Trophoblast cell (in vitro differentiated cells and primary cell): ENCODE measurements at regions not wholly inside any gene's neighbourhood (a gene's known extent, or its start where the extent isn't known, plus 50 kb on each side); places are given as distances from the start of the nearest gene placed in this dataset.

Experiments
- DNase-seq, 2 donors: peaks; one replicate each; pipeline ENCODE4 v3.0.0-alpha.2; 2016
- H2AFZ ChIP-seq: 2 replicates; pipeline ENCODE4 v1.6.1; 2013; ENCODE audit warnings: low read length, moderate library complexity, mild to moderate bottlenecking; ENCODE audit not compliant: insufficient read depth, poor library complexity
- H2AK5ac ChIP-seq: 2 replicates; pipeline ENCODE4 v1.6.1; 2013; ENCODE audit warnings: mild to moderate bottlenecking, low read length
- H2BK120ac ChIP-seq: 2 replicates; pipeline ENCODE4 v1.6.1; 2013; ENCODE audit warnings: low read length, mild to moderate bottlenecking, moderate library complexity; ENCODE audit not compliant: insufficient read depth, poor library complexity
- H2BK12ac ChIP-seq: 2 replicates; pipeline ENCODE4 v1.6.1; 2013; ENCODE audit warnings: mild to moderate bottlenecking, low read length, moderate library complexity
- H2BK5ac ChIP-seq: 2 replicates; pipeline ENCODE4 v1.6.1; 2013; ENCODE audit warnings: low read length, low read depth, moderate library complexity, mild to moderate bottlenecking; ENCODE audit not compliant: poor library complexity
- H3K14ac ChIP-seq: 2 replicates; pipeline ENCODE4 v1.6.1; 2013; ENCODE audit warnings: mild to moderate bottlenecking, low read length
- H3K18ac ChIP-seq: 2 replicates; pipeline ENCODE4 v1.6.1; 2013; ENCODE audit warnings: mild to moderate bottlenecking, low read length
- H3K23ac ChIP-seq: 2 replicates; pipeline ENCODE4 v1.6.1; 2013; ENCODE audit warnings: low read length
- H3K27ac ChIP-seq: 2 replicates; pipeline ENCODE4 v1.5.1; 2013; ENCODE audit warnings: low read depth, mild to moderate bottlenecking, inconsistent platforms, low read length, moderate library complexity
- H3K27me3 ChIP-seq: 2 replicates; pipeline ENCODE4 v1.6.1; 2013; ENCODE audit warnings: inconsistent platforms, mild to moderate bottlenecking, low read length, moderate library complexity; ENCODE audit not compliant: insufficient read depth
- H3K36me3 ChIP-seq, 2 experiments: 1 replicate in 1 of 2; 2 replicates in 1 of 2; pipeline ENCODE4 v1.6.1; 2013; ENCODE audit warnings: low read length in 2 of 2, mild to moderate bottlenecking in 2 of 2, moderate library complexity in 1 of 2; ENCODE audit not compliant: insufficient read depth in 2 of 2, control insufficient read depth in 1 of 2
- H3K4ac ChIP-seq: 2 replicates; pipeline ENCODE4 v1.6.1; 2013; ENCODE audit warnings: low read depth, mild to moderate bottlenecking, low read length, moderate library complexity
- H3K4me1 ChIP-seq, 2 experiments: 1 replicate in 1 of 2; 2 replicates in 1 of 2; pipeline ENCODE4 v1.6.1; 2013; ENCODE audit warnings: low read length in 2 of 2, mild to moderate bottlenecking in 2 of 2, moderate library complexity in 1 of 2; ENCODE audit not compliant: insufficient read depth in 2 of 2, control insufficient read depth in 1 of 2
- H3K4me2 ChIP-seq: 2 replicates; pipeline ENCODE4 v1.6.1; 2013; ENCODE audit warnings: inconsistent platforms, mild to moderate bottlenecking, low read length, moderate library complexity
- H3K4me3 ChIP-seq: 2 replicates; pipeline ENCODE4 v1.5.1; 2013; ENCODE audit warnings: mild to moderate bottlenecking, low read depth, low read length, inconsistent platforms
- H3K79me1 ChIP-seq: one replicate; pipeline ENCODE4 v1.6.1; 2013; ENCODE audit warnings: low read length
- H3K79me2 ChIP-seq: 2 replicates; pipeline ENCODE4 v1.6.1; 2013; ENCODE audit warnings: low read length, mild to moderate bottlenecking; ENCODE audit not compliant: control insufficient read depth, insufficient read depth, poor library complexity
- H3K9ac ChIP-seq: 2 replicates; pipeline ENCODE4 v1.6.1; 2013; ENCODE audit warnings: mild to moderate bottlenecking, low read length
- H3K9me3 ChIP-seq: 2 replicates; pipeline ENCODE4 v1.6.1; 2013; ENCODE audit warnings: low read depth, mild to moderate bottlenecking, control low read depth, inconsistent platforms, low read length; ENCODE audit not compliant: insufficient read depth
- H4K12ac ChIP-seq: 2 replicates; pipeline ENCODE4 v1.6.1; 2013; ENCODE audit warnings: low read depth, mild to moderate bottlenecking, low read length, moderate library complexity
- H4K8ac ChIP-seq: 2 replicates; pipeline ENCODE4 v1.6.1; 2013; ENCODE audit warnings: low read depth, mild to moderate bottlenecking, low read length, moderate library complexity
- H4K91ac ChIP-seq: one replicate; pipeline ENCODE4 v1.6.1; 2013; ENCODE audit warnings: low read depth, mild to moderate bottlenecking, low read length, moderate library complexity
- WGBS: extraction: QIAGEN DNeasy Blood & Tissue Kit; methylation state at CpG from one replicate; pipeline ENCODE4 v1.1.7; 2013; ENCODE audit warnings: missing lambda C conversion rate; ENCODE audit not compliant: insufficient read length, insufficient coverage; ENCODE audit errors: extremely low coverage; 5-methylcytosine and 5-hydroxymethylcytosine counted together

DNA sequence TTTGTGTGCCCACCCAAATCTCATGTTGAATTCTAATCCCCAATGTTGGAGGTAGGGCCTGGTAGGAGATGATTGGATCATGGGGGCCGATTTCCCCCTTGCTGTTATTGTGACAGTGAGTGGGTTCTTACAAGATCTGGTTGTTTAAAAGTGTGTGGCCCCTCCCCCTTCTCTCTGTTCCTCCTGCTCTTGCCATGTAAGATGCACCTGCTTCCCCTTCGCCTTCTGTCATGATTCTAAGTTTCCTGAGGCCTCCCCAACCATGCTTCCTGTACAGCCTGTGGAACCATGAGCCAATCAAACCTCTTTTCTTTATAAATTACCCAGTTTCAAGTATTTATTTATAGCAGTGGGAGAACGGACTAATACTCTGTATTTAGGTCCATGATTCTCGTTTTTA lies 588.1 kb downstream of the DCDC2C start:
- H3K79me1 ChIP-seq = no peaks in the 10 kb centered on the region
- no peak overlapping the region for H3K27ac ChIP-seq
- no peak overlapping the region for H3K4me2 ChIP-seq
- no peak overlapping the region for H2AFZ ChIP-seq
- H2BK5ac ChIP-seq = no peak overlapping the region
- DNase-seq = no peak
- no peak overlapping the region for H3K23ac ChIP-seq
- H3K14ac ChIP-seq = no peak overlapping the region
- no peak overlapping the region for H2BK120ac ChIP-seq
- H3K36me3 ChIP-seq = no peaks in the 10 kb centered on the region
- H3K4me3 ChIP-seq = no peak overlapping the region
- no CpG with 5 or more reads among the region's 4 CpGs for WGBS
- H4K8ac ChIP-seq = no peak overlapping the region
- no peaks in the 10 kb centered on the region for H3K9me3 ChIP-seq
- no peak overlapping the region for H4K12ac ChIP-seq
- no peak overlapping the region for H4K91ac ChIP-seq
- no peak overlapping the region for H3K4ac ChIP-seq
- no peaks in the 10 kb centered on the region for H3K4me1 ChIP-seq
- H3K79me2 ChIP-seq = no peaks in the 10 kb centered on the region
- H2AK5ac ChIP-seq = no peak overlapping the region
- H3K18ac ChIP-seq = no peak overlapping the region
- H2BK12ac ChIP-seq = no peak overlapping the region
- H3K9ac ChIP-seq = no peak overlapping the region
- H3K27me3 ChIP-seq = no peaks in the 10 kb centered on the region

DNA sequence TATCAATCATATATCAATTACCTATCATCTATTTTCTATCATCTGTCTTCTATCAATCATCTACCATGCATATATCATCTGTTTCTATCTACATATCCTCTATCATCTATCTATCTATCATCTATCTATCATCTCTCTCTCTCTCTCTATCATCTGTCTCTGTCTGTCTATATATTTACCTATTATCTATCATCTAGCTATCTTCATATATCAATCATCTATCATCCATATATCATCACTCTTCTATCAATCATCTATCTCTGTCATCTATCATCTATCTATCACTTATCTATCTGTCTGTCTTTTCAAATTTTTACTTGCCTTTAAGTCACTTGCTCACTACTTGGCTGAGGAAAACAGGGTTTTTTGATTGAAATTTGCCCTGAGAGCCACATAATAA lies 592.3 kb downstream of the DCDC2C start:
- H4K91ac ChIP-seq = no peak overlapping the region
- H3K4me3 ChIP-seq = no peak overlapping the region
- no peak overlapping the region for H2AFZ ChIP-seq
- no peaks in the 10 kb centered on the region for H3K79me1 ChIP-seq
- H4K8ac ChIP-seq = no peak overlapping the region
- H3K4me1 ChIP-seq = no peaks in the 10 kb centered on the region
- no peak overlapping the region for H3K9ac ChIP-seq
- no peak overlapping the region for H3K23ac ChIP-seq
- no peaks in the 10 kb centered on the region for H3K27me3 ChIP-seq
- no peak overlapping the region for H2BK120ac ChIP-seq
- H3K4me2 ChIP-seq = no peak overlapping the region
- H3K14ac ChIP-seq = no peak overlapping the region
- H3K27ac ChIP-seq = no peak overlapping the region
- H3K9me3 ChIP-seq = no peaks in the 10 kb centered on the region
- no peaks in the 10 kb centered on the region for H3K36me3 ChIP-seq
- H2BK12ac ChIP-seq = no peak overlapping the region
- DNase-seq = no peak
- no peak overlapping the region for H3K4ac ChIP-seq
- H3K79me2 ChIP-seq = no peaks in the 10 kb centered on the region
- no peak overlapping the region for H4K12ac ChIP-seq
- no peak overlapping the region for H3K18ac ChIP-seq
- H2BK5ac ChIP-seq = no peak overlapping the region
- H2AK5ac ChIP-seq = no peak overlapping the region

DNA sequence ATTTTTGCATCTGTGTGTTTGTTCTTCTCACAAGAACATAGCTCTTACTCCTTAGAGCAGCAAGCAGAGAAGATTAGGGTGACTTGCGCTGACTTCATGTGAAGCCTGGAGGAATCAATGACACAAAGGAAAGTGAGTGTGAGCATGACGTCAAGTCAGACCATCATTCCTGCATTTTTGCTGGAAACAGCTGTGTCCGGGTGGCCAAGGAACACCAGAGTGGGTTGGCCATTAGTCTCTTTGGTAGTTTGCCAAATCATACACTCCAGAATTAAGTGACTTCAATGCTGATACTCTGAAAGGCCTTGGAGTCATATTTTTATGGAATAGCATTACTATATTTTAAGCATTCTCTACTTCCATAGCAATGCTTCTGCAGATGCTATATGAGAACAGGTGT lies 597.2 kb downstream of the DCDC2C start:
- Histone ChIP-seq H3K18ac (no peak overlapping the region), H2BK12ac (no peak overlapping the region), H4K91ac (no peak overlapping the region), H4K12ac (no peak overlapping the region), H3K27me3 (no peaks in the 10 kb centered on the region), H4K8ac (no peak overlapping the region), H3K23ac (no peak overlapping the region), H3K36me3 (no peaks in the 10 kb centered on the region), H3K9me3 (no peaks in the 10 kb centered on the region), H2AFZ (no peak overlapping the region), H3K27ac (no peak overlapping the region), H2AK5ac (no peak overlapping the region), H3K79me1 (no peaks in the 10 kb centered on the region), H3K9ac (no peak overlapping the region), H2BK120ac (no peak overlapping the region), H3K4me2 (no peak overlapping the region), H3K14ac (no peak overlapping the region), H3K4me1 (no peaks in the 10 kb centered on the region), H2BK5ac (no peak overlapping the region), H3K4ac (no peak overlapping the region), H3K79me2 (no peaks in the 10 kb centered on the region), H3K4me3 (no peak overlapping the region)
- no peak for DNase-seq
- WGBS = no CpG with 5 or more reads among the region's 3 CpGs

DNA sequence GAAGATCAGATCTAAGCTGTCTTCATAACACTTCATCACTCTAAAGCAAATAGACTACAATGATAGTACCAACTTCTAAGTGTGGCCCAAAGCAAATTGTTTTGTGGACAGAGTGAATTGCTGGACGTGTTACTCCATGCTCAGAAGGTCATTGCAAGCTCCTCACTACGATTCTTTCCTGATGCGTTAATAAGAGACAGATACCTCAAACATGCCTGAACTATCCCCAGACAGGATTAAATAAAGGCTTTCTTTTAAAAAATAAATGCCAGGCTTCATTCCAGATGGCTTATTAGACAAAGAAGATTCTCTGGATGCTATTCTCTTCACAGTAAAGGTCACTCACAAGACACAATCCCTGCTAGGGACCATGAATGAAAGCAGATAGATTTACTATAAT lies 621.2 kb downstream of the DCDC2C start:
- H2BK5ac ChIP-seq = no peak overlapping the region
- no peak overlapping the region for H2BK120ac ChIP-seq
- no peak overlapping the region for H3K18ac ChIP-seq
- no peak overlapping the region for H3K27ac ChIP-seq
- H2AFZ ChIP-seq = no peak overlapping the region
- no peak overlapping the region for H4K12ac ChIP-seq
- H3K9me3 ChIP-seq = no peaks in the 10 kb centered on the region
- H3K27me3 ChIP-seq = no peaks in the 10 kb centered on the region
- WGBS = no CpG with 5 or more reads among the region's 3 CpGs
- H3K4me3 ChIP-seq = no peak overlapping the region
- no peak overlapping the region for H4K8ac ChIP-seq
- H3K4ac ChIP-seq = no peak overlapping the region
- no peak overlapping the region for H2BK12ac ChIP-seq
- H3K79me1 ChIP-seq = no peaks in the 10 kb centered on the region
- no peak overlapping the region for H3K4me2 ChIP-seq
- H3K79me2 ChIP-seq = no peaks in the 10 kb centered on the region
- no peak overlapping the region for H3K23ac ChIP-seq
- no peaks in the 10 kb centered on the region for H3K36me3 ChIP-seq
- no peak overlapping the region for H3K9ac ChIP-seq
- H3K4me1 ChIP-seq = no peaks in the 10 kb centered on the region
- no peak overlapping the region for H4K91ac ChIP-seq
- no peak overlapping the region for H2AK5ac ChIP-seq
- H3K14ac ChIP-seq = no peak overlapping the region
- DNase-seq = peak in 1 of 2 donors; percentile 2

DNA sequence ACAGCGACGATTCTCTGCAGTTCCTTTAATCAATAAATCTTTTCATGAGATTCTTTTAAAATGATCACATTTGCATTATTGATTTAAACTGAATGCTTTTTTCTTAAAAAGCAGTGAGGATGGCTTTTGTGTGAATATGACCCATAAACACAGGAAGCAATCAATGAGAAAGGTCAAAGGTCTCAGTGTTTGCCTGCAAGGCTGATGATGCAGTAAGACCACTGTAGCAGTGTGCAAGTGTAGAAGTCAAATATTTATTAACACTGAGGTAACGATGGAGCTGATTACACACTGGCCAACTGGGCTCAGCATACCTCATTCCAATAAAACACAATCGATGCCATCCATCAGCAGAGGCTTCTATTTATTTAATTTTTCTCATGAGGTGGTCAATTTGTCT lies 633.5 kb downstream of the DCDC2C start:
- Histone ChIP-seq H3K27ac (no peak overlapping the region), H3K27me3 (no peaks in the 10 kb centered on the region), H3K4me3 (no peak overlapping the region), H3K23ac (no peak overlapping the region), H3K4ac (no peak overlapping the region), H3K18ac (no peak overlapping the region), H4K91ac (no peak overlapping the region), H3K79me2 (no peaks in the 10 kb centered on the region), H2BK120ac (no peak overlapping the region), H3K9ac (no peak overlapping the region), H2AK5ac (no peak overlapping the region), H2BK5ac (no peak overlapping the region), H2BK12ac (no peak overlapping the region), H3K4me1 (no peaks in the 10 kb centered on the region), H4K8ac (no peak overlapping the region), H3K14ac (no peak overlapping the region), H3K36me3 (no peaks in the 10 kb centered on the region), H2AFZ (no peak overlapping the region), H3K9me3 (no peaks in the 10 kb centered on the region), H3K79me1 (no peaks in the 10 kb centered on the region), H3K4me2 (no peak overlapping the region), H4K12ac (no peak overlapping the region)
- no peak for DNase-seq
- no CpG with 5 or more reads among the region's 4 CpGs for WGBS
